ENCODE measurements at regions not wholly inside any gene's neighbourhood (a gene's known extent, or its start where the extent isn't known, plus 50 kb on each side); places are given as distances from the start of the nearest gene placed in this dataset.

DNA sequence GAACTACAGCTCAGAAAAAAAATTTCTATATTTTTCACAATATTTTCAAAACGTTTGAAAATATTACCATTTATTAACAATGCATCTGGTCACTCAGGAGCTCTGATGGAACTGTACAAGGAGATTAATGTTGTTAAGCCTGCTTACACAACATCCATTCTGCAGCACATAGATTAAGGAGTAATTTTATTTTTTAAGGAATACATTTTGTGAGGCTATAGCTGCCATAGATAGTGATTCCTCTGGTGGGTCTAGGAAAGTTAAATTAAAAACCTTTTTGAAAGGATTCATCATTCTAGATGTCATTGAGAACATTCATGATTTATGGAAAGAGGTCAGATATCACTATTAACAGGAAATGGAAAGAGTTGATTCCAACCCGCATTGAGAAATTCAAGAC is 196.9 kb downstream of the C3orf38 start:
- TF ChIP-seq, protein P1, sequence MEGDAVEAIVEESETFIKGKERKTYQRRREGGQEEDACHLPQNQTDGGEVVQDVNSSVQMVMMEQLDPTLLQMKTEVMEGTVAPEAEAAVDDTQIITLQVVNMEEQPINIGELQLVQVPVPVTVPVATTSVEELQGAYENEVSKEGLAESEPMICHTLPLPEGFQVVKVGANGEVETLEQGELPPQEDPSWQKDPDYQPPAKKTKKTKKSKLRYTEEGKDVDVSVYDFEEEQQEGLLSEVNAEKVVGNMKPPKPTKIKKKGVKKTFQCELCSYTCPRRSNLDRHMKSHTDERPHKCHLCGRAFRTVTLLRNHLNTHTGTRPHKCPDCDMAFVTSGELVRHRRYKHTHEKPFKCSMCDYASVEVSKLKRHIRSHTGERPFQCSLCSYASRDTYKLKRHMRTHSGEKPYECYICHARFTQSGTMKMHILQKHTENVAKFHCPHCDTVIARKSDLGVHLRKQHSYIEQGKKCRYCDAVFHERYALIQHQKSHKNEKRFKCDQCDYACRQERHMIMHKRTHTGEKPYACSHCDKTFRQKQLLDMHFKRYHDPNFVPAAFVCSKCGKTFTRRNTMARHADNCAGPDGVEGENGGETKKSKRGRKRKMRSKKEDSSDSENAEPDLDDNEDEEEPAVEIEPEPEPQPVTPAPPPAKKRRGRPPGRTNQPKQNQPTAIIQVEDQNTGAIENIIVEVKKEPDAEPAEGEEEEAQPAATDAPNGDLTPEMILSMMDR (IDR thresholded peaks at IDR 0.05; ENCODE audit: low read depth, low read length): no peak
- no peak for TF ChIP-seq EZH2phosphoT487 (IDR thresholded peaks at IDR 0.05; ENCODE audit: low read depth)

Data from OCI-LY3 (cell line).